HS-5 (cell line): ENCODE measurements at regions not wholly inside any gene's neighbourhood (a gene's known extent, or its start where the extent isn't known, plus 50 kb on each side); places are given as distances from the start of the nearest gene placed in this dataset.
"Not testable (repeated sequence)": the region's sequence is repeated elsewhere in the genome, so short reads cannot be mapped to it uniquely, and the experiment has no call there.

Experiments
- DNase-seq: peaks from one replicate; pipeline ENCODE4 v3.0.0-alpha.2; 2012; ENCODE audit warnings: low read depth

DNA sequence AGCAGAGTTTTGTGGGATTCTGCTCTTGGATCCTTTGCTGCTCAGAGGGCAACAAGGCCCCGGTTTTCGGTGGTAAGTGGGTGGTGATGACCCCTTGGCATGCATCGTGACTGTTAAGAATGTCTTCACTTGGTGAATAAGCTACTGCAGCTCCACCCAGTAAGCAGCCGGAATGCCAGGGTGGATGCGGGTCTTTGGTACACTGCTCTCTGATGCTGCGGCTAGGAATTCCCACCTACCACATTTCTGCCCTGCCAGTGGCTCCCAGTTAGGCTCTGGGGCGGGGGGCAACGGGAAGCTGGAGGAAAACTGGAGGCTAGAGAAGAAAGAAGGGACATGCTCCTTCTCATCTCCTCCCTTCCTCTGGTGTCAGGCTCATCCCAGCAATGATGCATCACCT lies 180.4 kb upstream of the GALNT2 start:
- DNase-seq, result no peak

DNA sequence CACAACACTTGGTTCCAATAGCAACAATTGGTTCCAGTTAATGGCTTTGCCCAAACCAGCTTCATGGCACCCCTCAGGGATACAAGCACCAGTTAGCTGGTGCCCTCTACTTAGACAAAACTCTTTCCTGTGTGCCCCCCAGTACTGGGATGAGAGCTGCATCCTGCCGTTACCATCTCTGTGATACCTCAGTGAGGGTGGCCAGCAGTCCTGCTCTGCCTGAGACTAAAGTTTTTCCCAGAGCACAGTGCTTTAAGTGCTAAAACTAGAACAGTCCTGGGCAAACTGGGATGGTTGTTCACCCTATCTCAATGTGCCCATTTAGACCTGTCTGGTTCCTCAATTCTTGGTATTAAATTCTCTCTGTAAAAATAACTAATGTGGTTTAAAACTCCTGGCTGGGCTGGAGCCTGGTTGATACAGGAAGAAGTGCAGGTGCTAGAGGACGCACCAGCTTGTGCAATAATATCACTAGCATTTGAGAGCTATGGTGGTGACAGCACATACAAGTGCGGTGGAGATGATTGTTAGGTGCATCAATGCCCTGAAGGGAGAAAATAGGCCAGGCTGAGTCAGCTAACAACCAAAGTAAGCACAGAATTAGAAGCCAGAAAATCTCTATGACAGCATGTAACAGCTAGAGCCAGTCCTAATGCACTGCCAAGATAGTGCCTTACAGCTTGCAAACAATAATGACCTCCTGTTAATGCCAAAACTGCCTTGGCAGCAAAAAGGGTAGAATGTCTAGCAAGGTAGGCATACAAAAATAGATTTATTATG lies 179.8 kb upstream of the GALNT2 start:
- no peak for DNase-seq

DNA sequence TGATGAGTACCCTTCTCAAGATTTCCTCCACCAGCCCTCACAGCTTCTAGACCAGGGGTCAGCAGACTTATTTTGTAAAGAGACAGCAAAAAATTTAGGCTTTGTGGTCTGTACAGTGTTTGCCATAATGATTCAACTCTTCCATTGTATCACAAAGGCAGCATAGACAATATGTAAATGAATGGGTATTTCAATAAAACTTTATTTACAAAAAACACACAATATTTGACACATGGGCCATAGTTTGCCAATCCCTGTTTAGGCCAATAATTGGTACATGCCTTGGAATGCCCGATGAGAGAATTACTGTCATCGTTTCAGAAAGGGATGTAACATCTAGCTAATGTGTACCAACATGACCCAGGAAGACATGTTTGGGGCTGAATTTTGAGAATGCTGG lies 178.9 kb upstream of the GALNT2 start:
- DNase-seq, result no peak

DNA sequence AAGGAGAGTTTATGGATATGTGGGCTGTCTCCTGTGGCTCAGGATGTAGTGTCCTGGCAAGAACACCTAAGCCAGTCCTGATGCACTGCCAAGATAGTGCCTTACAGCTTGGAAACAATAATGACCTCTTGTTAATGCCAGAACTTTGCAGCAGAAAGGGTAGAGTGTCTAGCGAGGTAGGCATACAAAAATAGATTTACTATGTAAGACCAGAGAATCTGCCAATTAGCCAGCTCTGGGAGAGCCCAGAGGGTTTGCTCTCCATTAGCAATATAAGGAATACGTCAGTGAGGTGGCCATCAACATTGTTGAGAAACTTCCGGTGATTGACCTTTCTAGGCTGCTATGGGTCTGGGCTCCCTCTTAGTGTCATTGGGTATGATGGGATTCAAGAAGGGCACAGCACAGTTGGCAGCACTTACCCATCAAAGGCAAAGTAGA lies 178.5 kb upstream of the GALNT2 start:
- no peak for DNase-seq

DNA sequence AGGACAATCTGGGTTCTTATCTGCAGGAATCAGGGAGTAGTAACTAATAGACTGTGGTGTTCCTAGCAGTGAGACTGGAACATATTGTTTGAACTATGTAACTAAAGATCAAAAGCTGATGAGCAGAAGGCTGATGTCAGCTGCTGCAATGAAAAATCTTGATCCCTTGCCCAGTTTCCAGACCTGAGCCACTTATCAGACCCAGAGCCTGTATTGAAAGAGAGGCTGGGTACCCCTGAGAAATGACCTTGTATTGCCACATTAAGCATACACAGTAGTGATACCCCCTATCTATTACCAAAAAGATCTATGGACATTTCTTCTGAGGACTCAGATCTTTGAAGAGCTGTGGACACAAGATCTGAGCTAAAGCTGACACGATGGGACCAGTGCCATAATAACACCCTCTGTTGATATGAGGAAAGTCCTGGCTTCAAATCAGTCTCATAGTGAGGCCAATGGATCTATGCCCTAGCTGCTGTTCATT lies 178.0 kb upstream of the GALNT2 start:
- no peak for DNase-seq

DNA sequence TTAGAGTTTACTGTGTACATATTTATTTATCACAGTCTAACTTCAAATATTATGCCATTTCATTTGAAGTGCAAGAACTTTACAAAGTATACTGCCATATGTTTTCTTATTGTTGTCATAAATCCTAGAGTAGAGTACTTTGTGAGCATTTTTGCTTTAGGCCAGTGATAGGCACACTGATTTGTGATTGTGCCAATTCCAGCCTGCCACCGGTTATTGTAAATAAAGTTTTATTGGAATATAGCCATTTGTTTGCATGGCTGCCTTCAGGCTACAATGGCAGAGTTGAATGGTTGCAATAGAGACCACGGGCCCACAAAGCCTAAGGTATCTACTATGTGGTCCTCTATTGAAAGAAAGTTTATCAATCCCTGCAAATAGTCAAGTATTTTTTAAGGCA lies 175.8 kb upstream of the GALNT2 start:
- no peak for DNase-seq

DNA sequence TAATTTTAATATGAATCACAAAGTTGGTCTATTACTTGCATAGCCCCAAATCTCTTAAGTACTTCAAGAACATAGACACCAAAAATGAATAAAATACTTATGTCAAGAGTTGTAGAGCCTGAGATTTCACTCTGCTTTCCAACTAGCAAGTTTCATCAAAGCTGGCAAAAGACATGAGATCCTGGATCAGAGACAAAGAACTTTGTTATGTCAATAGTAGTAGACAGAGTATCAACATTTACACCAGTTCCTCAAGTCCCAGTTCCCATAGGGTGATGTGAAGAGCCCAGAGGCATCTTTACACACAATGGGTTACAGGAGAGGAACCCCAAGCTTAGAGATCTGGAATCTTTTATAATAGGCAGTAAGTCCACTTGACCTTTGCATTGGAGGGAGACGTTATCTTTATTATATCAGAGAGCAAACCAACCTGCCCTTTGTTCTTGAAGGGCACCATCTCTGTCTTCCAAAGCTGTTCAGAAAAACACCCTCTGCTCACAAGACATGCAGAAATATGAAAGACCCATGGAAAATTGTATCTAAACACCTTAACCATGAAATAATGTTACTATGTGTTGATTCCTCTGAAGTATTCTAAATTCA lies 174.4 kb upstream of the GALNT2 start:
- DNase-seq, result no peak

DNA sequence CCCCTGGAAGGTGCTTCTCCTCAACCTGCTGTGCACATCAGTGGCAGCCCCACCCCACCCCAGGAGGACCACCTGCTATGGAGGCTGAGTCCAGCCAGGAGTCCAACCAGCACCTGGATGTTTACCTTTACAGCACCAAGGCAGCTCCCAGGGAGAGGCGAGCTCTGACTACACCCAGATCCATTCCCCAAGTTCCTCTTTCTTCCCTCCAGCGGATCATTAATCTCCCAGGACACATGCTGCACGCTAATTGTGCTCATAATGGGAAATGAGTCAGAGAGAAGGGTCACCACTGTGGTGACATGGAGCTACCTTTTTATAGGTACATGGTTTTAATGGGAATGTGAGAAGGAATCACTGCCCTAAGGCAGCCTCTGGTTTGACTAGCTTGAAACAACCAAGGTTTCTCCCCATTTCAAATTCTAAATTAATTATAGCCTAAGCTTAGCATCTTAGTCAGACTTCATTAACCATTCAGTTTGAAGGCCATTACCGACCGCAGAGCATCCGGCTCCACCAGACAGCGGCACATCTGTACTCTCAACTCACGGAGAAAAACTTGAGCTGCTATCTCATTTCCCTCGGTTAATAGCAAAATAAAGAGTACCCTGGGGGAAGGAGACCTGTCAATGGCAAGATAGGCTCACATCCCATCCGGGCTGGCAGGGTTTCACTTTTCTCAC lies 173.1 kb upstream of the GALNT2 start:
- DNase-seq, result no peak

DNA sequence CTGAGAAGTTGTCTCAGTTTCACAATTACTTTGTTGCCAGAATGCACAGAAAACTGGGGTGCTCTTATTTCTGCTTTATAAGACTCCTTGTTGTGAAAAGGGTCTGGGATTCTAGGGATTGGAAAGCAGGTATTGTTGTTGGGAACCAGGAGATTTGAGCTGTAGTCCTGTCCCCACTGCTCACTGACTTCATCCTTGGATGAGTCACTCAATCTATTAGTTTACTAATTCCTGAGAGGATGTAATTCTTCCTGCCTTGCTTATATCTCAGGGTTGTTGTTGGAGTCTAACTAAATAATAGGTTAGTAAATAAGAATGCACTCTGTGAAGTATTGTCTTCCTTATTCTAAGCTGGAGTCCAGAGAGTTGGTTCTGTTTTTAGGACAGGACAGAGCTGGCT lies 172.5 kb upstream of the GALNT2 start:
- DNase-seq, result no peak

DNA sequence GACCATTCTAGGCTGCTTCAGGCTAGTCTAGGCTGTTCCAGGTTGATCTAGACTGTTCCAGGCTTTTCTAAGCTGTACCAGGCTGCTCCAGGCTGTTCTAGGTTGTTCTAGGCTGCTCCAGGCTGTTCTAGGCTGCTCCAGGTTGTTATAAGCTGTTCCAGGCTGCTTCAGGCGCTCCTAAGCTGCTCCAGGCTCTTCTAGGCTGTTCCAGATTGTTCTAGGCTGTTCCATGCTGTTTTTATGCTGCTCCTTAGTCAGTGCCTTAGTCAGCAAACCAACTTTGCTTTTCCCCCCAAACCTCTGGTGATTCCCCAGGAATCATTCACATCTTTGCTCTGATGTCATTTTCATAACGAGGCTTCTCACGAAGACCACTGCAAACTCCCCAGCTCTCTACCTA lies 171.4 kb upstream of the GALNT2 start:
- no peak for DNase-seq

DNA sequence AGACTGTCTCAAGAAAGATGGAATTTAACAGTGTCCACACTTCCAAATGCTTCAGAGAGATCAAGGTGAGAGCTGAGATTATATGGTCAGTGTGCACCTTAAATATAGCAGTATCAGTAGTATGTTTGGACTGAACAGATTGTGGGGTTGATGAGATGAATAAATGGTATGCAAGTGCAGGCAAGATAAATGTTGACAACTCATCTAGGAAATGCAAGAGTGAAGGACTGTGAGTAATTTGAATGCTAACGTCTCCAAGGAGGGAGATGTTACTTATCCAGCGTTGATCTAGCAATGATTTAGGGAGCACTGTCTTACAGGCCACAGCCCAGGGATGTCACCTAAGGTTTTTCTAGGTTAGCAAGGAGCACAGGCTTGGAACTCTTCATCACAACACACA lies 170.7 kb upstream of the GALNT2 start:
- no peak for DNase-seq

DNA sequence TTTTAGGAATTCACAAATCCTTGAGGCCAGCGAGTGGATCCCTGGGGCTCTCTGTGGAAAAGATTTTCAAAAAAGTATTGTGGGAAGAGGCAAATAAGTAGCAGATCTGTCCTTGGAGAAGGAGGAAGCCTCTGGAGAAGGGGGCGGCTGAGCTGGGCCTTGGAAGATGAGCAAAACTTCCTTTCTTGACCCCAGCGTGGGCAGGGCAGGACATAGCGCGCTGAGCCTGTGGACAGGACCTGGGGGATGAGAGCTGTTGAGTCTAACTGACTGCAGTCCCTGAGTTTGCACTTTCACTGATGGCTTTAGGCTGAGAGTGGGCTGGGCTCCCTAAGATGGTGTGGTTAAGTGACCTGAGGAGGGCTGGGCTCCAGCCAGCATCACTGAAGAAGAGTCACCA lies 170.2 kb upstream of the GALNT2 start:
- no peak for DNase-seq

DNA sequence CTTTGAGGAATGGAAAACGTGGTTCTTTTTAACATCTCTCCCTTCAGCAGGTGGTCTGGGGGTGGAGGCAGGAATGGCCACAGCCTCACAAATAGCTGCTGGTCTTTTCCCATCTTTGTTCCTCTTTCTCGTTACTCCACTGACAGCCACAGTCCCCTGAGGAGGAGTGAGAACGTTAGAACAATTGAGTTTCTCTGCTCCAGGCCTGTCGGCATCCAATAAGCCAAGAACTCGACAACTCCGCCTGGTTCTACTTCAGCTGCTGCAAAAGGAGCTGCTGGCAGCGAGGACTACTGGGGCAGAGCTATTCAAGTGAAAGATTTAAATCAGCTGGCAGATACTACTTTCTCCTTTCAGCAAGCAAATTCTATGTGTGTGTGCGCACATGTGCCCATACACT lies 169.5 kb upstream of the GALNT2 start:
- no peak for DNase-seq

DNA sequence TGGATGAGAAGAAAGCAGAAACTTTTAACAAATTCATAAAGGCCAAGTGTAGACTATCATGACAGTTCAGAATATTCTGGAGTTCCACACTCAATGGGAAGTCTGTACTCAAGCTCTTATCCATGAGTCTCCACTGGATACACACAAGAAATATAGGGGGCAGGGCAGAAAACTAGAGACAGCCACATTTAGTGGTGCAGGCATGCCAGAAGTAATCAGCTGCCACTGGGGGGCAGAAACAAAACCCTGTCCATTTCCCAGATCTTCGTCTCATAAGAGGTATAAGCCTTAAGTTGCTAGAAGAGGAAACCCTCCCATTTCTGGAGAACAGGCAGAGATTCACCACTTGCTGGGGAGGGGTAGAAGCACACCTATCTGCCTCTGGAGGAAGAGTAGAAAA lies 166.8 kb upstream of the GALNT2 start:
- no peak for DNase-seq

DNA sequence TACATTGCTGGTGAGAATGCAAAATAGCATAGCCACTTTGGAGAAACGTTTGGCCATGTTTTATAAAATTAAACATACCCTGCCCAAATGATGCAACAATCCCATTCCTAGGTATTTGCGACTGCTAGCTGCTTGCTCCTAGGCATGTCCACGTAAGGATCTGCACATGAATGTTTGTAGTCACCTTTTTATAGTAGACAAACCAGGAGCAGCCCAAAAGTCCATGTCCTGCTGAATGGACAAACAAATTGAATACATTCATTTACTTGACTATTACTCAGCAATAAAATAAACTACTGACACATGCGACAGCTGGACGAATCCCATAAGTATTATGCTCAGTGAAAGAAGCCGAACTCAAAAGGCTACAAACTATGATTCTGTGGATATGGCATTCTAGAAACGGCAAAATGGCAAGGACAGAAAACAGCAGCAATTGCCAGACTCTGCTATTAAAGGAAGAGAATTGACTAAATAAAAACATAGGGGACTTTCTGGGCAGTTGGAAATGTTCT lies 161.9 kb upstream of the GALNT2 start:
- no peak for DNase-seq

DNA sequence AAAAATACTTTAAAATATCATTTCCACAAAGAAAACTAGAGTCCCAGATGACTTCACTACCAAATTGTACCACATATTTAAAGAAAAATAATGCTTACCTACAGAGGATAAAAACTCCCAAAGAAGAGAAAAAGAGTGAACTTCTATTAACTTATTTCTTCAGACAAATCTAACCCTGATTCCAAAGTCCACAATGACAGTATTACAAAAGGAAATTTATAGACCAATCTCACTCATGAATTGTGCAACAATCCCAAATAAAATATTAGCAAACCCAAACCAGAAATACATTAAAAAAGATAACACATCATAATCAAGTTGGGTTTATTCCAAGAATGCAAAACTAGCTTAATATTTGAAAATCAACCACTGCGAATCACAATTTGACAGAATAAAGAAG lies 161.4 kb upstream of the GALNT2 start:
- no peak for DNase-seq

DNA sequence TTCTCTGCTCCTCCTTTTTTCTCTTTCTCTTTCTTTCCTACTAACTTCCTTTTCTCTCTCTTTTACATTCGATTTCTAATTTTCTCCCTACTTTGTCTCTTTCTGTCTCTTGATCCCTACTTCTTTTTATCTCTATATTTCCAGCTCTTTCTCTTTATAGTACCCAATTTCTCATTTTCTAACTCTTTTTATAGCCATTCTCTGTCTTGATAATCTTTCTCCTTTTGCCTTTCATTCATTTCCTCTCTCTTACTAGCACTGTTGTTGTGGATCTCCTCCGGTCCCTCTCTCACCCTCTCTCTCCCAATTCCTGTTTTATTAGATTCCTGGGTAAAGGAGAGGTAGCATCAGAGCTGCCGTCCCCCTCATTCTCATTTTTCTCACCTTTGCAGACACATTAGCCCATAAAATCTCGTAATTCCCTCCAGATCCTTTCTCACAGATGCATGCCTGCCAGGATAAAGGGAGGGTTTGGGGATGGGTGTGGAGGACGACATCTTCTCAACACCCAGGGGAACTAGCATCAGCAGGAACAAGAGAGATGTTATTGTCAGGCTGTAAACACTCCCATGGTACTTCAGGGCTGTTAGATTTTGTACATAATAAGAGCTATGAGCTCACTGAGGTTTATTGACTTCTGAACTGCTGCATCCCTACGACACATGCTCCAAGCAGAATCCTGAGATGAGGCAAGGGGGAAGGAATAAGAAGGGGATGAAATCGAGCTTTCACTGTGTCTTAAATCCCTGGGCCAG lies 159.0 kb upstream of the GALNT2 start:
- no peak for DNase-seq

DNA sequence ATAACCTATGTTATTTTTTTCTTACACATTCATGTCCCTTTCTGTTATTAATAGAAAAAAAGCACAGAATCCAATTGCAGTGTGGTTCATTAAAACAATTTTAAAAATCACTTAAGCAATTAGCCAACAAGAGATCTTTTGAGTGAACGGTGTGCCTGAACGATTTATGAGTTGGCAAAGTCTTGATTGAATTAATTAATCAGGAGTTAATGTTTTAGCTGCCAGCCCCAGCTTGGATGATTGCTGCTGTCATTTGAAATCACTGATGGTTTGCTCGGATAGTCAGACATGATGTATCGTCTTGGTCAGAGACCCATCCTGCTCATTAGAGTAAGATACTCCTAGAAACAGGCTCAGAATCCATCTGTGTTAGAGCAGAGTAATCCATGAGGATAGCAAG lies 158.3 kb upstream of the GALNT2 start:
- DNase-seq, result no peak

DNA sequence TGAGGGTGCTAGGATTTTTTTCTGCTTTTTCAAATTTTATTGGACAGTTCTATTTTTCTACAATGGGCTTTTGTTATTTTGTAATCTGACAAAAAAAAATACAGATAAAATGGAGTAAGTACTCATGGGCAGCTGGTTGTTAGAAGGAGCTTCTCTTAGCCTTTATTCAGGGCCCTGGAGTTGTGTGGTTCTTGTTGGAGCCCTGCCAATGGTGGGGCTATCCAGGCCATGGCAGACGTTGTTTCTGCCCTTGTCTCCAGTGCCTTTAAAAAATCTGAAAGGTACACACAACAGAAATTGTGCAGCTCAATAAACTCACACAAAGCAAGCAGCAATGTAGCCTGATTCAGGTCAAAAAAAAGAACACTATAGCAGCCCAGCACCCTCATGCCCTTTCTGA lies 153.5 kb upstream of the GALNT2 start:
- DNase-seq, result no peak

DNA sequence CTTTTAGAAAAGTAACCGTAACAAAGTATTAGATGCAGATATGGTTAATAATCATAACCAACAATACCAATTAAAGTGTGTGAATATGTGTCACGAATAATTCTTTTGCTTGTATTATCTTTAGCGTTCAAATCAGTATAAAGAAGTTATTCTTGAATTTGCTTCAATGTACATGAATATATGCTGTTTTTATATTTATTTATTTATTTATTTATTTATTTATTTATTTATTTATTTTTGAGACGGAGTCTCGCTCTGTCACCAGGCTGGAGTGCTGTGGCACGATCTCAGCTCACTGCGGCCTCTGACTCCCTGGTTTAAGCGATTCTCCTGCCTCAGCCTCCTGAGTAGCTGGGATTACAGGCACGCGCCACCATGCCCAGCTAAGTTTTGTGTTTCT lies 147.6 kb upstream of the GALNT2 start:
- DNase-seq, result not testable (repeated sequence)

DNA sequence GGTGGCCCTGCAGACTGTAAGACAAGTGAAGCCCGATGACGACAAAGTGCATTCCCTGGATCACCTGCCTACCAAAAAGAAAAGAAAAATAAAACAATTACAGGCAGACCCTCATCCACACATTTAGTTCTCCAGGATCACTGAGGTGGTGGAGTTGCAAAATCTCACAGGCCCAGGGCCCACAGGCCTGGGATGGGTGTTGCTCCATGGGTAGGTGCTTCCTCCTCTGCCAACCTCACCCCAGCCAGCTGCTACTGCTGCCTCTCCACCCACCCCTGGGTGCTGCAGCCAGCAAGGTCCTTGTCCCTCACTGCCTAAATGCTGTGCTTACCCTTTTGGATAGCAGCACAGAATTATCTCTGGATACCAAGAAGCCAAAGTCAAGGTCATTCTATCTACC lies 146.4 kb upstream of the GALNT2 start:
- DNase-seq, result no peak

DNA sequence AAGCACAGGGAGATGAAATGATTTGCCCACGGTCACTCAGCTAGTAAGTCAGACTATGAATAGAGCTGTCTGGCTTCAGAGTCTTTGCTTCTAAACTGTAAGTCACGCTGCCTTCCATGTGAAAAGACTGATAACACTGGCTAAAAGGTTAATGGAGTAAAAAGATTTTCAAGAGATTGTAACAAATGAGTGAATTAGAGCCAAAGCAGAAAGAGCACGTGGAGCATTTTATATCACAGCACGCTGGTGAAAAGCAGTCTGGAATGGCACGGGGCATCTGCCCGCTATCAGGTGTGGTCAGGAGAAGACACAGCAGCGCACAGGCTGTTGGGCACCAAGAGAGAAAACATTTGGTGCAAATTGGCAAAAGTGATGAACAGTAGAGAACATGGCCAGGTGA lies 144.8 kb upstream of the GALNT2 start:
- no peak for DNase-seq
